HCT116 (cell line): ENCODE measurements at regions not wholly inside any gene's neighbourhood (a gene's known extent, or its start where the extent isn't known, plus 50 kb on each side); places are given as distances from the start of the nearest gene placed in this dataset.

Source experiments
- ATAC-seq: fragments of 200-7000 bp; cut with Tn5 transposase; 2 replicates; pipeline ENCODE4 v1.9.1; 2020; ENCODE audit warnings: mild to moderate bottlenecking, moderate library complexity
- BruUV-seq: library from RNA; stranded (reverse); fragments of 400-500 nt; replicated peaks from 2 replicates; lab custom pipeline; 2021; lab: Mats Ljungman, UMichigan
- CTCF ChIA-PET: fragments of 300-600 bp; sonication (Branson Sonifier 250); formaldehyde crosslinking; loops from one replicate; lab custom pipeline; 2021; ENCODE audit warnings: antibody characterized with exemption; lab: Charles Lee
- POLR2A ChIA-PET: fragments of 300-600, 350-600 bp; sonication (Branson Sonifier 250); formaldehyde crosslinking; loops from one replicate; lab custom pipeline; 2021; ENCODE audit warnings: antibody characterized with exemption; lab: Charles Lee
- RAD21 ChIA-PET, 2 experiments: fragments of 300-600 bp; sonication (Branson Sonifier 250); formaldehyde crosslinking; loops; one replicate each; lab custom pipeline; 2023; ENCODE audit warnings: low total read pairs in 2 of 2; ENCODE audit not compliant: uncharacterized antibody in 2 of 2, unreplicated experiment in 2 of 2, low non-redundant PET in 1 of 2; lab: Charles Lee
- DNase-seq: peaks from one replicate; pipeline ENCODE4 v3.0.0-alpha.2; 2010; ENCODE audit warnings: low read depth, low spot score
- H2AFZ ChIP-seq: fragments of 200-600 bp; shearing (Covaris generic), sonication (generic); 2 replicates; pipeline ENCODE4 v1.6.1; 2017; ENCODE audit warnings: low read depth, mixed run types, mixed read lengths, antibody characterized with exemption, low read length; ENCODE audit not compliant: poor library complexity, severe bottlenecking
- H3K27ac ChIP-seq: 2 replicates; pipeline ENCODE4 v1.5.1; 2012; ENCODE audit warnings: low read depth, low read length
- H3K27me3 ChIP-seq: fragments of 200-600 bp; sonication (generic); 2 replicates; pipeline ENCODE4 v1.6.1; 2016; ENCODE audit warnings: mixed run types, low read length, mixed read lengths; ENCODE audit not compliant: insufficient read depth
- H3K36me3 ChIP-seq, 2 experiments: fragments of 200-500 bp in 1 of 2; fragments of 200-600 bp in 1 of 2; sonication (Bioruptor generic) in 1 of 2; sonication (generic) in 1 of 2; 2 replicates each; pipeline versions ENCODE4 v1.5.1 to v1.6.1; 2014 to 2016; ENCODE audit warnings: low read length in 2 of 2, inconsistent platforms in 1 of 2, mixed read lengths in 1 of 2, mixed run types in 1 of 2; ENCODE audit not compliant: insufficient read depth in 2 of 2, control insufficient read depth in 1 of 2
- H3K4me1 ChIP-seq, 2 experiments: fragments of 200-600 bp in 1 of 2; sonication (generic) in 1 of 2; 2 replicates each; pipeline versions ENCODE4 v1.5.1 to v1.6.1; 2012 to 2017; ENCODE audit warnings: low read length in 2 of 2, inconsistent platforms in 1 of 2, mild to moderate bottlenecking in 1 of 2, mixed read lengths in 1 of 2, mixed run types in 1 of 2, moderate library complexity in 1 of 2; ENCODE audit not compliant: insufficient read depth in 2 of 2, control insufficient read depth in 1 of 2
- H3K4me2 ChIP-seq: fragments of 200-600 bp; sonication (generic); 2 replicates; pipeline ENCODE4 v1.6.1; 2017; ENCODE audit warnings: mixed run types, low read length, mixed read lengths
- H3K4me3 ChIP-seq, 2 experiments: fragments of 200-600 bp in 1 of 2; sonication (generic) in 1 of 2; replicated peaks in 1 of 2; 2 replicates each; pipeline ENCODE4 v1.5.1; 2011 to 2016; ENCODE audit warnings: low read length in 2 of 2, control low read depth in 1 of 2, low read depth in 1 of 2, mild to moderate bottlenecking in 1 of 2, mixed read lengths in 1 of 2, mixed run types in 1 of 2
- H3K79me2 ChIP-seq: fragments of 200-600 bp; sonication (generic); 2 replicates; pipeline ENCODE4 v1.6.1; 2017; ENCODE audit warnings: mild to moderate bottlenecking, mixed run types, low read length, moderate library complexity, mixed read lengths; ENCODE audit not compliant: insufficient read depth
- H3K9ac ChIP-seq: fragments of 200-600 bp; sonication (generic); 2 replicates; pipeline ENCODE4 v1.6.1; 2016; ENCODE audit warnings: low read length, mixed read lengths
- H3K9me2 ChIP-seq: fragments of 200-600 bp; sonication (generic), shearing (Covaris generic); 2 replicates; pipeline ENCODE4 v1.6.1; 2017; ENCODE audit warnings: mixed run types, mild to moderate bottlenecking, moderate library complexity; ENCODE audit not compliant: insufficient read depth
- H3K9me3 ChIP-seq, 2 experiments: fragments of 200-500 bp in 1 of 2; fragments of 200-600 bp in 1 of 2; sonication (Bioruptor generic) in 1 of 2; sonication (generic) in 1 of 2; 2 replicates each; pipeline ENCODE4 v1.6.1; 2014 to 2017; ENCODE audit warnings: low read length in 2 of 2, mixed read lengths in 2 of 2, inconsistent platforms in 1 of 2, low read depth in 1 of 2, mild to moderate bottlenecking in 1 of 2, mixed run types in 1 of 2, moderate library complexity in 1 of 2; ENCODE audit not compliant: control insufficient read depth in 1 of 2, insufficient read depth in 1 of 2
- H4K20me1 ChIP-seq: fragments of 200-600 bp; sonication (generic), shearing (Covaris generic); 2 replicates; pipeline ENCODE4 v1.6.1; 2017; ENCODE audit warnings: mixed run types, mild to moderate bottlenecking, moderate library complexity; ENCODE audit not compliant: insufficient read depth
- ATF3 ChIP-seq: IDR thresholded peaks from 2 replicates; pipeline ENCODE4 v1.6.1; 2012
- CBX3 ChIP-seq: IDR thresholded peaks from 2 replicates; pipeline ENCODE4 v1.6.1; 2012; ENCODE audit warnings: low read depth
- CTCF ChIP-seq, 3 experiments: fragments of 200-600 bp in 1 of 3; sonication (generic) in 1 of 3; IDR thresholded peaks in 2 of 3; conservative IDR thresholded peaks in 1 of 3; 2 replicates each; pipeline ENCODE4 v1.5.1; 2012 to 2017; ENCODE audit warnings: low read depth in 2 of 3, low read length in 2 of 3, antibody characterized with exemption in 1 of 3, borderline replicate concordance in 1 of 3, control low read depth in 1 of 3, mild to moderate bottlenecking in 1 of 3, mixed read lengths in 1 of 3, mixed run types in 1 of 3, moderate library complexity in 1 of 3; ENCODE audit not compliant: insufficient read depth in 1 of 3
- EGR1 ChIP-seq: IDR thresholded peaks from 2 replicates; pipeline ENCODE4 v1.6.1; 2012; ENCODE audit warnings: low read depth
- FOSL1 ChIP-seq: IDR thresholded peaks from 2 replicates; pipeline ENCODE4 v1.6.1; 2012; ENCODE audit warnings: low read depth
- MAX ChIP-seq: IDR thresholded peaks from 2 replicates; pipeline ENCODE4 v1.6.1; 2012
- POLR2AphosphoS5 ChIP-seq: IDR thresholded peaks from 2 replicates; pipeline ENCODE4 v1.6.1; 2011; ENCODE audit warnings: mild to moderate bottlenecking, low read depth, low read length, moderate library complexity
- RAD21 ChIP-seq: IDR thresholded peaks from 2 replicates; pipeline ENCODE4 v1.6.1; 2012; ENCODE audit warnings: low read depth, mild to moderate bottlenecking
- REST ChIP-seq: IDR thresholded peaks from 2 replicates; pipeline ENCODE4 v1.6.1; 2012; ENCODE audit warnings: low read depth
- SP1 ChIP-seq: IDR thresholded peaks from 2 replicates; pipeline ENCODE4 v1.6.1; 2012; ENCODE audit warnings: low read depth
- YY1 ChIP-seq: IDR thresholded peaks from 2 replicates; pipeline ENCODE4 v1.6.1; 2011; ENCODE audit warnings: low read length, low read depth, moderate library complexity, mild to moderate bottlenecking; ENCODE audit not compliant: insufficient replicate concordance; ENCODE audit errors: extremely low read depth
- ZBTB33 ChIP-seq: IDR thresholded peaks from 2 replicates; pipeline ENCODE4 v1.6.1; 2011; ENCODE audit warnings: mild to moderate bottlenecking, low read length, moderate library complexity; ENCODE audit not compliant: insufficient replicate concordance; ENCODE audit errors: extremely low read depth
- ZNF274 ChIP-seq: fragments of 200-500 bp; sonication (Bioruptor generic); IDR thresholded peaks from 2 replicates; pipeline ENCODE4 v1.6.1; 2014; ENCODE audit warnings: mild to moderate bottlenecking, low read depth, low read length, inconsistent platforms
- intact Hi-C: fragments of 100-400 bp; cut with micrococcal nuclease; formaldehyde crosslinking; loops from 2 replicates; pipeline ENCODE4 v1.10.0; 2022

GRCh38 chr18:60506682-60507081 lies 134.1 kb upstream of the MC4R start:
- Histone ChIP-seq H3K4me1 (no peaks in the 10 kb centered on the region), H3K36me3 (no peaks in the 10 kb centered on the region), H3K9ac (no peak overlapping the region), H3K27me3 (no peaks in the 10 kb centered on the region), H3K79me2 (no peaks in the 10 kb centered on the region), H4K20me1 (no peaks in the 10 kb centered on the region), H2AFZ (no peak overlapping the region), H3K9me2 (no peaks in the 10 kb centered on the region), H3K4me2 (no peak overlapping the region), H3K4me3 (no peak overlapping the region), H3K27ac (no peak overlapping the region), H3K9me3 (no peaks in the 10 kb centered on the region)
- ChIA-PET POLR2A (no interaction called here), CTCF (no interaction called here), RAD21 (no interaction called here)
- TF ChIP-seq RAD21: no peak
- no peak for TF ChIP-seq CBX3
- no peak for TF ChIP-seq EGR1
- no peak for TF ChIP-seq ATF3
- no peak for TF ChIP-seq REST
- TF ChIP-seq MAX: no peak
- no peak for TF ChIP-seq SP1
- no peak for TF ChIP-seq POLR2AphosphoS5
- no peak for TF ChIP-seq FOSL1
- TF ChIP-seq ZNF274: no peak
- TF ChIP-seq YY1: no peak
- no peak for TF ChIP-seq ZBTB33
- TF ChIP-seq CTCF (IDR thresholded peaks at IDR 0.05 in 2 of 3, conservative IDR thresholded peaks at IDR 0.05 in 1 of 3; ENCODE audit: borderline replicate concordance in 1 of 3, insufficient read depth in 1 of 3, low read depth in 2 of 3, low read length in 2 of 3): no peak
- BruUV-seq: no TSS peak
- ATAC-seq (no peak), DNase-seq (no peak)
- intact Hi-C loops: no loop called here
